UCSD-AML1 (cell line): ENCODE measurements at regions not wholly inside any gene's neighbourhood (a gene's known extent, or its start where the extent isn't known, plus 50 kb on each side); places are given as distances from the start of the nearest gene placed in this dataset.

Source experiments
- DNase-seq: peaks from one replicate; lab custom pipeline; 2025; ENCODE audit not compliant: unreplicated experiment; lab: John Stamatoyannopoulos, UW

- no peak for DNase-seq
Observed at GRCh38 chr2:16262526-16263178, 322.3 kb downstream of the MYCN start.

- DNase-seq, result no peak
Observed at GRCh38 chr2:16261791-16262190, 321.4 kb downstream of the MYCN start.

DNA sequence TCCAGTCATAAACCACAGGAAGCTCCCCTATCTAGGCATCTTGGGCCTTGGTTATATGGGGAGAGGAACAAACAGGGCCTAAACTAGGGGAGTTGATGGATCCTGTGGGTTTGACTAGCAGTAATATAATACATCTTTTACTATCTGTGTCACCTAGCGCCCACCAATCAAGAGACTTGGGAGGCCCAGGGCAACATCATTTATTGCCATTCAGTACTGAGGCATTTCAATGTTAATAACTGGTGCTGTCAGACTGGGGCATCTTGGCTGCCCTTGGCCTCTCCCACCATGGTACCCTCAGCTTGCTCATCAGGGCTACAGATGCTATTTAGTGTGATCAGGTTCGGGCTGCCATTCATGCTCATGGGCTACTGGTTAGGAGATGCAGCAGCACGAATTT lies 320.7 kb downstream of the MYCN start:
- no peak for DNase-seq

DNA sequence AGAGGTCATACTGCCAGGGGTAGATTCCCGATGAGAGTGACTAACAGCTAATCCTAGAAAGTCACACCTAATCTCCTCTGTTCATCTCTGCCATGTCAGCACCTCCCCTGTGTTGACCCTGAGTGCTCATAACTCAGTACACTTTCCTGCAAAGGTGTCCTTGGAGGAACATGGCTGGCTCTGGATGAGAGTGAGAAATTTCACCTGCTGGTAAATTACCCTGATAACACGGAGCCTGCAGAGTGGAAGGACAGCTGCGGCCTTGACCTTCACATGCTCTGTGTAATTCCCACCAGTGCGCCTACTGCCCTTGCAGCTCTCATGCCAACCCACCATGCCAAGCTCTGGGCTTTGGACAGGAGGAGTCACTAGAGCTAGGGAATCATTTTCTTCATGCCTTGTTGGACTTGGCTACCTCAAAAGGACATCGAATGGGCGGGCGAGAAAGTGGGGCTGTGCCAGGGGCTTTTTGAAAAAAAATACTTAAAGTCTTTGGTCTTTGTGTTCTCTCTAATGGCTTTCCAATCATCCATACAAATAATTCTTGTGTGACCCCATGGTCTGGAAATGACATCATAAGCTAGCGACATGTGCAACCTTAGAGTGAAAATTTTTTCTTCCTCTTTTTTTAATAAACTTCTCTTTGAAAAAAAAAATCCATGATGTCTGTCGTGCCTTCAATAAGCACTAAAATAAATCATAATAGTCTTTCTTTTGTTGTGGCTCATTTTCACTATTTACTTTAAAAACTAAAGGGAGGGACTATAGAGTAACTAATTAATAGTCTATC lies 319.9 kb downstream of the MYCN start:
- DNase-seq, result no peak

DNA sequence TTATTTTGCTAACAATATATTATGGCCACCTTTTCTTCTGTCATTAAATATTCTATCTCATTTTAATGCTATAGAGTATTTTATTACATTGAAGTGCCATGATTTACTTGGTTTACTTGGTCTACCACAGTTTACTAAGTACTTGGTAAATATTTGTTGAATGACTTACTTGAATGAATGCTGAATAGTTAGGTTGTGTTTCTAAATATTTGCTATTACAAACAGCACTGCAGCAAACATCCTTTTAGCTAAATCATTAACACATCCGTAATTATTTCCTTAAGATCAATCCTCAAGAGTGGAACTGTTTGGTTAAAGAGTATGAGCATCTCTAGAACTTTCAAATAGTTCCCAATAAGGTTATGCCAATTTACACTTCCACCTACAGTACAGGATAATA lies 318.7 kb downstream of the MYCN start:
- DNase-seq, result no peak

GRCh38 chr2:16258350-16258749 lies 318.0 kb downstream of the MYCN start:
- DNase-seq, result no peak

GRCh38 chr2:16257322-16258028 lies 317.1 kb downstream of the MYCN start:
- no peak for DNase-seq

DNA sequence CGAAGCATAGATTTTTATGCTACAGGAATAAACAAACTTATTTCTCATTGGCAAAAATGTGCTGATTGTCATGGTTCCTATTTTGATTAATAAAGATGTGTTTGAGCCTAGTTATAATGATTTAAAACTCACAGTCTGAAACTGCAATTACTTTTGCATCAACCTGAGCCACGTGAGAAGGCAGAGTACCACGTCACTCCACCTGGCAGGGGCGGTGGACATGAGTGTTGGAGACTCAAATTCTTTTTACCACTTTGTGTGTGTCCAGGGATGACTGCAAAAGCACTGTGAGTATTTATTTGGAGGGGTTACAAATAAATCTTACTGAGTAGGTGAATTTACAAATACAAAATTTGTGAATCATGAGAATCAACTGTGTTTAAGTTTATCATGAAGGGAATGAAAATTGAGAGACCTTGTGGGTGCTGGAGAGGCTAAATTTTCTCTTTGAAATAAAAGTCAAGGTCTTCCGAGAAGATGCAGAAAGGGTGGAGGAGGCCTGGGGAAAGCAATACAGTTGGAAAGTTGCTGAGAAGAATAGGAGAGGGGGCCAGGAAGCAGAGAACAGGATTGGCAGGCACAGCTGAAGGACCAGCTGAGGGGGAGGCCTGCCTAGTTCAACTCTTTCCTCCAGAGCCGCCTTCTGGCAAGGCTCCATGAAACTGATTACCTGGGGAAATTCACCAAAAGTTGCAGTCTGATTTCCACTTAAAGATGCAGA lies 316.4 kb downstream of the MYCN start:
- DNase-seq, result no peak

DNA sequence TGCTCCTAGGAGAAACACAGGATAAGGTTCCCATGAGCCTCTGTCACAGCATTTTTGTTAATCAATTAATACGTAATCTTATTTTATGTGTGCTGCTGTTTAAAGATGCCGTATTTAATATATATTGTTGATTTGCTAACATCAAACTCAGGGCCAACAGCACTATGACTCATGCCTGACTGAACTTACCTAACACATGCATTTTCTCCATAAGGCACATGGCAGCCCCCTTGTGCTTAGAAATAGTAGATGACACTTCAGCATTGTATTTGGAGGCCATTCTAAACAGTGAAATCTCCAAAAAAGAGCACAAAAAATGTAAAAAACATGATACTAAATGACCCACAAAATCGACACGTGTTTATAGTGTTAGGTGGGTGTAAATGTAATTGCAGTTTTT lies 314.8 kb downstream of the MYCN start:
- no peak for DNase-seq

DNA sequence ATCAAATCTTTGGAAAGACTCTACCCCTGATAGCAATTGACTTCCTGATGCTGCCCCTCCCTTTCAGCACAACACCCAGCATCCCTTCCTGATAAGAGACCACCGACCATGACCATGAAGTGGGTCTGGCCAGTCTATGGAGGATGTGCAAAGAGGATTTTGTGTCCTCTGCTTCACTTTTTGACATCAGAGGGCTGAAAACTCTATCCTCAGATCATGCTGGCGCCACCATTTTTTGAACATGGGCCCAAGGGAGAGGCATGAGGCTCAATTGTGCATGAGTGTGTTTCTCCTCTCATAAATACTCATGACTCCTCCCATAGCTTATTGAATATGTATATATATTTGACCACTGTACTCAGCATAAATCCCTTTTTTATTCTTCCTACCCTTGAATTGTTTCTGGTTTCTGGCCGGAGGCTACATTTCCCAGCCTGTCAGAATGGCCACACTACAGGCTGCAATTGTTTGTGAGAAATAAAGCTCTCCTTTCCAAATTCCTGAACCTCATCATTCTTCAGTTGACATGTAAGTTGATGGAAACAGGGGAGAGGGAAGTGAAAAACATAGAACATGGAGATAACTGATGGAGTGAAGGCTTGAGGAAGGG lies 314.1 kb downstream of the MYCN start:
- no peak for DNase-seq

DNA sequence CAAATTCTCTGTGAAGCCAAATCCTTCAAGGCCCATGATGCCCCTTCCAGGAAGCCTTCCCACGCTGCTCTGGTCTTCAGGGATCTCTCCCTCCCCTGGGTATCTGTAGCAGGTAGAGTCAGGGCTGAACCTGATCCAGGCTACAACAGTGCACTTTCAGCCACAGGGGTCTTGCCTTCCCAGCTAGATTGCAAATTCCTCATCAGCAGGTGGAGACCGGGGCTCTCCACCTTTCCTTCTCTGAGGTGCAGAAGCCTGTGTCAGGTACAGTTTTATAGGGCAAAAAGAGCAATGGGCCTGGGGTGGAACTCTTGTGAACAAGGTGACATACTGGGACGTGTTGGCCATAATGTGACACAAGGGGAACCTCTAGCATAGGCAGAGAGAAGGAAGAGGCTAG lies 312.9 kb downstream of the MYCN start:
- no peak for DNase-seq

- DNase-seq, result no peak
Observed at GRCh38 chr2:16252891-16253290, 312.5 kb downstream of the MYCN start.

- no peak for DNase-seq
Observed at GRCh38 chr2:16252251-16252650, 311.9 kb downstream of the MYCN start.

GRCh38 chr2:16251511-16252225 lies 311.3 kb downstream of the MYCN start:
- DNase-seq, result no peak

GRCh38 chr2:16250886-16251285 lies 310.5 kb downstream of the MYCN start:
- no peak for DNase-seq

GRCh38 chr2:16250466-16250865 lies 310.1 kb downstream of the MYCN start:
- DNase-seq, result no peak

GRCh38 chr2:16250056-16250425 lies 309.7 kb downstream of the MYCN start:
- no peak for DNase-seq

DNA sequence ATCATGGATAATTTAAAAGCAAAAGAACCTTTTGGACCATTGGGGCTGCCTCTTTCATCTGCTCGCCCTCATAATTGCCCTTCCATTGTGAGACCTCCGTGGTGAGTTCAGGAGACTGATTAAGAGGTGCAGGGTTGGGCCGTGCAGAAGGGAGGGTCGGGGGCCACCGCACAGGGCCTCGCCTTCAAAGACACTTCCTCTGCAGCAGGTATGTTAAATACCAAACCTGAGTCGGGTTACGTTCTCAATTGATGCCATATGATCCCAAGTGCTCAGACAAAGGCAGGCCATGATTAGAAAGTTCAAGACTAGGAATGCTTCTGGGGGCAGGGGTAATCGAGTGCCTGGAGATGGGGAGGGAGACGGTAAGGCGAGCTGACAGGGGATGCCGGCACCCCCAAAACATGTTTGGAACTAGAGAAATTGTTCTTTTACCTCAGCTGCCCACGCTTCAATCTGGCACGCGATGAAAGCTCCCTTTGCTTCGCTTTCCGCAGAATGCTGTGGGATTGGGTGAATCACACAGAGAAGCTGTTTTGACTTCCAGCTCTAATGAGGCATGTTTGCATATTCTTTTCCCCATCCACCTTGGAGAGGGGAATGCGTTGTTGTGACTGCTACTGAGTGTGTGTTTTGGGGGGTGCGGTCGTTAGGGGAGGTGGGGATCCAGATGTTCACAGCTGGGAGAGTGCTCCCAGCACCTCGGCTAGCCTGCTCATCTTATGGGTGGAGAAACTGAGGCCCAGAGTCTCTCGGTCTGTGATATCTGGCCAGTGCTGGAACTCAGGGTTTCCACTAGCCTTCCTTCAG lies 309.1 kb downstream of the MYCN start:
- no peak for DNase-seq

- no peak for DNase-seq
Observed at GRCh38 chr2:16248571-16249105, 308.3 kb downstream of the MYCN start.
